GM12878 (cell line): ENCODE measurements at regions not wholly inside any gene's neighbourhood (a gene's known extent, or its start where the extent isn't known, plus 50 kb on each side); places are given as distances from the start of the nearest gene placed in this dataset.

Experiments
- CTCF ChIP-seq, 3 experiments: IDR thresholded peaks in 2 of 3; conservative IDR thresholded peaks in 1 of 3; 2 replicates each; pipeline ENCODE4 v1.5.1; 2011; ENCODE audit warnings: low read depth in 3 of 3, low read length in 3 of 3, mild to moderate bottlenecking in 3 of 3, control low read depth in 2 of 3, moderate library complexity in 2 of 3, inconsistent platforms in 1 of 3, mixed read lengths in 1 of 3; ENCODE audit not compliant: control insufficient read depth in 2 of 3, insufficient read depth in 1 of 3; ENCODE audit errors: extremely low read depth in 1 of 3
- FOXM1 ChIP-seq: IDR thresholded peaks from 2 replicates; pipeline ENCODE4 v1.6.1; 2012; ENCODE audit warnings: low read depth, mild to moderate bottlenecking, inconsistent platforms, low read length, moderate library complexity
- LARP7 ChIP-seq: fragments of 450-650 bp; IDR thresholded peaks from 2 replicates; pipeline ENCODE4 v1.6.1; 2017; ENCODE audit warnings: mild to moderate bottlenecking
- MYC ChIP-seq: IDR thresholded peaks from 2 replicates; pipeline ENCODE4 v1.6.1; 2011; ENCODE audit warnings: mild to moderate bottlenecking, low read length, moderate library complexity, inconsistent platforms; ENCODE audit not compliant: insufficient read depth, insufficient replicate concordance, insufficient read length, severe bottlenecking
- POLR2AphosphoS5 ChIP-seq: IDR thresholded peaks from 2 replicates; pipeline ENCODE4 v1.6.1; 2011; ENCODE audit warnings: mild to moderate bottlenecking, low read length, inconsistent platforms
- RAD51 ChIP-seq: fragments of 450-650 bp; IDR thresholded peaks from 2 replicates; pipeline ENCODE4 v1.6.1; 2016; ENCODE audit warnings: moderate library complexity, mild to moderate bottlenecking, inconsistent platforms
- STAT3 ChIP-seq: IDR thresholded peaks from 2 replicates; pipeline ENCODE4 v1.6.1; 2011; ENCODE audit warnings: low read depth, low read length, improper control_type of control experiment
- TF ChIP-seq, protein P1 (sequence below): fragments of 150-350 bp; IDR thresholded peaks from 2 replicates; pipeline ENCODE4 v1.6.1; 2016; ENCODE audit warnings: low read depth, low read length

DNA sequence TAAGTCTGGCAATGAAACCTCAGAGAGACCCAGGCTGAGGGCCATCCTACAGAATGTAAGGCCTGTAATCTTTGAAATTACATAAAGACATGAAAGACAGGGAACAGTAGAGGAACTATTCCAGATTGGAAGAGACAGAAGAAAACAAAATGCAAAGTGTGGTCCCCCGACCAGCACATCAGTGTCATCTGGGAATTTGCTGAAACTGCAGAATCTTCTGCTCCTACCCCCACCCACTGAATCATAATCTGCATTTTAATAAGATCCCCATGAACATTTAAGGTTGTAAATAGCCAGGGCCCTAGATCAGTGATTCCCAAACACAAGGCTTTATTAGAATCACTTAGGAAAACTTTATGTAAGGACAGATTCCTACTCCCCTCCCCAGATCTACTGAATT, 154.4 kb downstream of the NOC3L start:
- TF ChIP-seq LARP7 (no peak), MYC (no peak), STAT3 (no peak), CTCF (IDR thresholded peaks at IDR 0.05 in 2 of 3, conservative IDR thresholded peaks at IDR 0.05 in 1 of 3; ENCODE audit: control insufficient read depth in 2 of 3, extremely low read depth in 1 of 3, insufficient read depth in 1 of 3, low read depth in 3 of 3, low read length in 3 of 3) (no peak), RAD51 (no peak), FOXM1 (no peak), POLR2AphosphoS5 (no peak)
- TF ChIP-seq, protein P1, sequence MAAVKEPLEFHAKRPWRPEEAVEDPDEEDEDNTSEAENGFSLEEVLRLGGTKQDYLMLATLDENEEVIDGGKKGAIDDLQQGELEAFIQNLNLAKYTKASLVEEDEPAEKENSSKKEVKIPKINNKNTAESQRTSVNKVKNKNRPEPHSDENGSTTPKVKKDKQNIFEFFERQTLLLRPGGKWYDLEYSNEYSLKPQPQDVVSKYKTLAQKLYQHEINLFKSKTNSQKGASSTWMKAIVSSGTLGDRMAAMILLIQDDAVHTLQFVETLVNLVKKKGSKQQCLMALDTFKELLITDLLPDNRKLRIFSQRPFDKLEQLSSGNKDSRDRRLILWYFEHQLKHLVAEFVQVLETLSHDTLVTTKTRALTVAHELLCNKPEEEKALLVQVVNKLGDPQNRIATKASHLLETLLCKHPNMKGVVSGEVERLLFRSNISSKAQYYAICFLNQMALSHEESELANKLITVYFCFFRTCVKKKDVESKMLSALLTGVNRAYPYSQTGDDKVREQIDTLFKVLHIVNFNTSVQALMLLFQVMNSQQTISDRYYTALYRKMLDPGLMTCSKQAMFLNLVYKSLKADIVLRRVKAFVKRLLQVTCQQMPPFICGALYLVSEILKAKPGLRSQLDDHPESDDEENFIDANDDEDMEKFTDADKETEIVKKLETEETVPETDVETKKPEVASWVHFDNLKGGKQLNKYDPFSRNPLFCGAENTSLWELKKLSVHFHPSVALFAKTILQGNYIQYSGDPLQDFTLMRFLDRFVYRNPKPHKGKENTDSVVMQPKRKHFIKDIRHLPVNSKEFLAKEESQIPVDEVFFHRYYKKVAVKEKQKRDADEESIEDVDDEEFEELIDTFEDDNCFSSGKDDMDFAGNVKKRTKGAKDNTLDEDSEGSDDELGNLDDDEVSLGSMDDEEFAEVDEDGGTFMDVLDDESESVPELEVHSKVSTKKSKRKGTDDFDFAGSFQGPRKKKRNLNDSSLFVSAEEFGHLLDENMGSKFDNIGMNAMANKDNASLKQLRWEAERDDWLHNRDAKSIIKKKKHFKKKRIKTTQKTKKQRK = no peak
